ENCODE measurements at regions not wholly inside any gene's neighbourhood (a gene's known extent, or its start where the extent isn't known, plus 50 kb on each side); places are given as distances from the start of the nearest gene placed in this dataset.

- no peak for TF ChIP-seq CTCF (IDR thresholded peaks at IDR 0.05)
- H3K4me1 ChIP-seq (ENCODE audit: low read depth) = no peaks in the 10 kb centered on the region
- DNase-seq = no peak
- no peak overlapping the region for H3K4me3 ChIP-seq
- ATAC-seq = no peak
- intact Hi-C loops (cut with DNase I, micrococcal nuclease) = no loop called here
- H3K36me3 ChIP-seq (ENCODE audit: low read depth) = no peaks in the 10 kb centered on the region
- H3K9me3 ChIP-seq = no peaks in the 10 kb centered on the region
Observed at GRCh38 chr11:38060920-38061319, 1462.9 kb upstream of the RAG2 start.

- no peaks in the 10 kb centered on the region for H3K9me3 ChIP-seq
- DNase-seq = no peak
- H3K36me3 ChIP-seq (ENCODE audit: low read depth) = no peaks in the 10 kb centered on the region
- intact Hi-C loops (cut with DNase I, micrococcal nuclease) = no loop called here
- TF ChIP-seq CTCF (IDR thresholded peaks at IDR 0.05) = no peak
- H3K4me3 ChIP-seq = no peak overlapping the region
- no peaks in the 10 kb centered on the region for H3K4me1 ChIP-seq (ENCODE audit: low read depth)
- no peak for ATAC-seq
Observed at GRCh38 chr11:38060136-38060535, 1462.1 kb upstream of the RAG2 start.

- no peak for TF ChIP-seq CTCF (IDR thresholded peaks at IDR 0.05)
- DNase-seq = no peak
- no peak for ATAC-seq
- Histone ChIP-seq H3K4me1 (ENCODE audit: low read depth) (no peaks in the 10 kb centered on the region), H3K4me3 (no peak overlapping the region), H3K36me3 (ENCODE audit: low read depth) (no peaks in the 10 kb centered on the region), H3K9me3 (peaks cover 8% of the 10 kb centered on the region)
- intact Hi-C loops (cut with DNase I, micrococcal nuclease) = no loop called here
Observed at GRCh38 chr11:38046571-38047135, 1448.6 kb upstream of the RAG2 start.

- TF ChIP-seq CTCF (IDR thresholded peaks at IDR 0.05) = no peak
- no peaks in the 10 kb centered on the region for H3K36me3 ChIP-seq (ENCODE audit: low read depth)
- DNase-seq (no peak), ATAC-seq (no peak)
- intact Hi-C loops (cut with DNase I, micrococcal nuclease) = no loop called here
- H3K9me3 ChIP-seq = peaks cover 13% of the 10 kb centered on the region
- no peaks in the 10 kb centered on the region for H3K4me1 ChIP-seq (ENCODE audit: low read depth)
- H3K4me3 ChIP-seq = no peak overlapping the region
Observed at GRCh38 chr11:38043060-38043459, 1445.0 kb upstream of the RAG2 start.

- no peak for TF ChIP-seq CTCF (IDR thresholded peaks at IDR 0.05)
Observed at GRCh38 chr11:38038777-38039176, 1440.7 kb upstream of the RAG2 start.

More at GRCh38 chr11:38038777-38039176, 1440.7 kb upstream of the RAG2 start:
- intact Hi-C loops (cut with DNase I, micrococcal nuclease) = no loop called here
- no peak overlapping the region for H3K4me3 ChIP-seq
- H3K4me1 ChIP-seq (ENCODE audit: low read depth) = no peaks in the 10 kb centered on the region
- H3K36me3 ChIP-seq (ENCODE audit: low read depth) = no peaks in the 10 kb centered on the region
- DNase-seq (no peak), ATAC-seq (no peak)
- H3K9me3 ChIP-seq = peaks cover 22% of the 10 kb centered on the region

Data from mucosa of descending colon (tissue), 3 donors.